ENCODE measurements at regions not wholly inside any gene's neighbourhood (a gene's known extent, or its start where the extent isn't known, plus 50 kb on each side); places are given as distances from the start of the nearest gene placed in this dataset.

GRCh38 chr6:22722913-22723312 is 153.5 kb downstream of the HDGFL1 start:
- TF ChIP-seq CTCF (IDR thresholded peaks at IDR 0.05; ENCODE audit: low read length) (no peak), EZH2 (IDR thresholded peaks at IDR 0.05; ENCODE audit: borderline replicate concordance, low read length) (no peak)

All from OCI-LY1 (cell line).